Cardiac fibroblast (primary cell): ENCODE measurements at regions not wholly inside any gene's neighbourhood (a gene's known extent, or its start where the extent isn't known, plus 50 kb on each side); places are given as distances from the start of the nearest gene placed in this dataset.

Source experiments
- DNase-seq, 2 donors: peaks; one replicate each; pipeline versions ENCODE4 v3.0.0 to v3.0.0-alpha.2; 2010; ENCODE audit warnings: low read depth in 2 of 2
- H3K4me3 ChIP-seq, 2 donors: replicated peaks in 1 of 2; 1 replicate in 1 of 2; 2 replicates in 1 of 2; pipeline ENCODE4 v1.5.1; 2011; ENCODE audit warnings: low read depth in 2 of 2, low read length in 2 of 2, mild to moderate bottlenecking in 2 of 2, moderate library complexity in 1 of 2
- CTCF ChIP-seq: IDR thresholded peaks from one replicate; pipeline ENCODE4 v1.5.1; 2011; ENCODE audit warnings: low read depth, mild to moderate bottlenecking, low read length, inconsistent platforms

- H3K4me3 ChIP-seq: no peak overlapping the region
- no peak for TF ChIP-seq CTCF
- no peak for DNase-seq
Measured at GRCh38 chr6:153503810-153504209, 372.7 kb upstream of the RGS17 start.

GRCh38 chr6:153493501-153493900 is 362.4 kb upstream of the RGS17 start:
- TF ChIP-seq CTCF: no peak
- no peak for DNase-seq

GRCh38 chr6:153489479-153489878 is 358.4 kb upstream of the RGS17 start:
- no peak for TF ChIP-seq CTCF
- no peak overlapping the region for H3K4me3 ChIP-seq
- DNase-seq: no peak

More at GRCh38 chr6:153493501-153493900, 362.4 kb upstream of the RGS17 start:
- no peak overlapping the region for H3K4me3 ChIP-seq

GRCh38 chr6:153488267-153488666 is 357.2 kb upstream of the RGS17 start:
- DNase-seq: no peak
- TF ChIP-seq CTCF: no peak
- no peak overlapping the region for H3K4me3 ChIP-seq

- no peak overlapping the region for H3K4me3 ChIP-seq
- no peak for TF ChIP-seq CTCF
- no peak for DNase-seq
Measured at GRCh38 chr6:153485072-153485471, 354.0 kb upstream of the RGS17 start.

GRCh38 chr6:153484056-153484455 is 353.0 kb upstream of the RGS17 start:
- no peak for DNase-seq
- TF ChIP-seq CTCF: no peak

GRCh38 chr6:153476243-153476642 is 345.2 kb upstream of the RGS17 start:
- H3K4me3 ChIP-seq: no peak overlapping the region
- no peak for TF ChIP-seq CTCF
- DNase-seq: no peak

More at GRCh38 chr6:153484056-153484455, 353.0 kb upstream of the RGS17 start:
- H3K4me3 ChIP-seq: no peak overlapping the region
